ENCODE measurements at regions not wholly inside any gene's neighbourhood (a gene's known extent, or its start where the extent isn't known, plus 50 kb on each side); places are given as distances from the start of the nearest gene placed in this dataset.
"Not testable (repeated sequence)": the region's sequence is repeated elsewhere in the genome, so short reads cannot be mapped to it uniquely, and the experiment has no call there.

DNA sequence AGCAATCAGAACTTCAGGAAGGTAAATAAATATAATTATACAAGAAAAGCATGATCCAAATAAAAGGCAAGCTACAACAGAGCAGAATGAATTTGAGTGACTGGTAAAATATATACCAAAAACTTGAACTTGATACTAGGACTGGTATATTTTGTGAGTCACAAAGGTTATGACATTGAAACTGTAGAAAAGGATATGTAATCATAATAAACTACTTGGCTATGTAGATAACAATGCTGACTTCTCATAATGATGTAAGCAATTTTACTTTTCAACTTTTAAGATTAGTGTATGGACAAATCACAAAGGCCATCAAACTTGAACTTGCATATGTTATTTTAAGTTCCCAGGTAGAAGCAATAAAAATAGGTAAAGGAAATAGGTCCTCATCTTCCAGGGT, 384.5 kb upstream of the NECTIN3 start:
- Histone ChIP-seq H3K9me3 (ENCODE audit: low read length) (no peaks in the 10 kb centered on the region), H3K9me2 (ENCODE audit: insufficient read depth, low read length) (no peaks in the 10 kb centered on the region), H3K79me2 (replicated peaks; ENCODE audit: insufficient read depth, low read length) (no peaks in the 10 kb centered on the region), H3K4me2 (ENCODE audit: low read length) (no peak overlapping the region), H3F3A (ENCODE audit: insufficient read depth, low read length, poor library complexity, severe bottlenecking) (no peaks in the 10 kb centered on the region), H3K27me3 (ENCODE audit: insufficient read depth, low read depth, low read length) (no peaks in the 10 kb centered on the region), H3K9ac (ENCODE audit: low read length) (no peak overlapping the region), H3K36me3 (ENCODE audit: insufficient read depth, low read length) (no peaks in the 10 kb centered on the region), H4K20me1 (ENCODE audit: insufficient read depth) (no peaks in the 10 kb centered on the region), H2AFZ (ENCODE audit: low read depth, low read length) (no peak overlapping the region), H3K4me3 (ENCODE audit: low read length) (no peak overlapping the region), H3K27ac (ENCODE audit: low read length) (no peak overlapping the region)
- TF ChIP-seq EZH2 (IDR thresholded peaks at IDR 0.05; ENCODE audit: borderline replicate concordance, insufficient read depth, low read length, poor library complexity, severe bottlenecking), result no peak
- TF ChIP-seq RAD21 (conservative IDR thresholded peaks at IDR 0.05), result no peak
- TF ChIP-seq POLR2AphosphoS5 (IDR thresholded peaks at IDR 0.05), result no peak
- TF ChIP-seq EP300 (conservative IDR thresholded peaks at IDR 0.05; ENCODE audit: poor library complexity, severe bottlenecking), result no peak
- TF ChIP-seq TAF1 (IDR thresholded peaks at IDR 0.05; ENCODE audit: low read depth), result no peak
- no peak for TF ChIP-seq MXI1 (conservative IDR thresholded peaks at IDR 0.05; ENCODE audit: poor library complexity, severe bottlenecking)
- no peak for TF ChIP-seq SMC3 (conservative IDR thresholded peaks at IDR 0.05; ENCODE audit: poor library complexity)
- TF ChIP-seq, protein P1, sequence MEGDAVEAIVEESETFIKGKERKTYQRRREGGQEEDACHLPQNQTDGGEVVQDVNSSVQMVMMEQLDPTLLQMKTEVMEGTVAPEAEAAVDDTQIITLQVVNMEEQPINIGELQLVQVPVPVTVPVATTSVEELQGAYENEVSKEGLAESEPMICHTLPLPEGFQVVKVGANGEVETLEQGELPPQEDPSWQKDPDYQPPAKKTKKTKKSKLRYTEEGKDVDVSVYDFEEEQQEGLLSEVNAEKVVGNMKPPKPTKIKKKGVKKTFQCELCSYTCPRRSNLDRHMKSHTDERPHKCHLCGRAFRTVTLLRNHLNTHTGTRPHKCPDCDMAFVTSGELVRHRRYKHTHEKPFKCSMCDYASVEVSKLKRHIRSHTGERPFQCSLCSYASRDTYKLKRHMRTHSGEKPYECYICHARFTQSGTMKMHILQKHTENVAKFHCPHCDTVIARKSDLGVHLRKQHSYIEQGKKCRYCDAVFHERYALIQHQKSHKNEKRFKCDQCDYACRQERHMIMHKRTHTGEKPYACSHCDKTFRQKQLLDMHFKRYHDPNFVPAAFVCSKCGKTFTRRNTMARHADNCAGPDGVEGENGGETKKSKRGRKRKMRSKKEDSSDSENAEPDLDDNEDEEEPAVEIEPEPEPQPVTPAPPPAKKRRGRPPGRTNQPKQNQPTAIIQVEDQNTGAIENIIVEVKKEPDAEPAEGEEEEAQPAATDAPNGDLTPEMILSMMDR (IDR thresholded peaks at IDR 0.05; ENCODE audit: poor library complexity, severe bottlenecking), result no peak
- TF ChIP-seq REST (IDR thresholded peaks at IDR 0.05; ENCODE audit: borderline replicate concordance), result no peak

GRCh38 chr3:110697961-110698360, 373.7 kb upstream of the NECTIN3 start:
- H3F3A ChIP-seq (ENCODE audit: insufficient read depth, low read length, poor library complexity, severe bottlenecking), result no peaks in the 10 kb centered on the region
- no peaks in the 10 kb centered on the region for H3K79me2 ChIP-seq (replicated peaks; ENCODE audit: insufficient read depth, low read length)
- no peak for TF ChIP-seq EZH2 (IDR thresholded peaks at IDR 0.05; ENCODE audit: borderline replicate concordance, insufficient read depth, low read length, poor library complexity, severe bottlenecking)
- TF ChIP-seq EP300 (conservative IDR thresholded peaks at IDR 0.05; ENCODE audit: poor library complexity, severe bottlenecking), result no peak
- TF ChIP-seq, protein P1 (IDR thresholded peaks at IDR 0.05; ENCODE audit: poor library complexity, severe bottlenecking), result no peak
- no peak for TF ChIP-seq POLR2AphosphoS5 (IDR thresholded peaks at IDR 0.05)
- TF ChIP-seq TAF1 (IDR thresholded peaks at IDR 0.05; ENCODE audit: low read depth), result no peak
- no peak for TF ChIP-seq SMC3 (conservative IDR thresholded peaks at IDR 0.05; ENCODE audit: poor library complexity)
- no peak for TF ChIP-seq RAD21 (conservative IDR thresholded peaks at IDR 0.05)
- TF ChIP-seq MXI1 (conservative IDR thresholded peaks at IDR 0.05; ENCODE audit: poor library complexity, severe bottlenecking), result no peak
- TF ChIP-seq REST (IDR thresholded peaks at IDR 0.05; ENCODE audit: borderline replicate concordance), result no peak
- no peak overlapping the region for H3K4me2 ChIP-seq (ENCODE audit: low read length)
- H3K36me3 ChIP-seq (ENCODE audit: insufficient read depth, low read length), result no peaks in the 10 kb centered on the region
- no peak overlapping the region for H2AFZ ChIP-seq (ENCODE audit: low read depth, low read length)
- H3K4me3 ChIP-seq (ENCODE audit: low read length), result no peak overlapping the region
- no peaks in the 10 kb centered on the region for H4K20me1 ChIP-seq (ENCODE audit: insufficient read depth)
- no peaks in the 10 kb centered on the region for H3K9me3 ChIP-seq (ENCODE audit: low read length)
- H3K9me2 ChIP-seq (ENCODE audit: insufficient read depth, low read length), result no peaks in the 10 kb centered on the region
- H3K9ac ChIP-seq (ENCODE audit: low read length), result no peak overlapping the region
- no peaks in the 10 kb centered on the region for H3K27me3 ChIP-seq (ENCODE audit: insufficient read depth, low read depth, low read length)
- H3K27ac ChIP-seq (ENCODE audit: low read length), result no peak overlapping the region

- not testable (repeated sequence) for H3K9me3 ChIP-seq (ENCODE audit: low read length); H3K4me2 ChIP-seq (ENCODE audit: low read length); H3K27me3 ChIP-seq (ENCODE audit: insufficient read depth, low read depth, low read length); H3F3A ChIP-seq (ENCODE audit: insufficient read depth, low read length, poor library complexity, severe bottlenecking); H3K4me3 ChIP-seq (ENCODE audit: low read length); H2AFZ ChIP-seq (ENCODE audit: low read depth, low read length); H3K9me2 ChIP-seq (ENCODE audit: insufficient read depth, low read length); H3K36me3 ChIP-seq (ENCODE audit: insufficient read depth, low read length); H4K20me1 ChIP-seq (ENCODE audit: insufficient read depth); H3K79me2 ChIP-seq (replicated peaks; ENCODE audit: insufficient read depth, low read length); H3K27ac ChIP-seq (ENCODE audit: low read length); H3K9ac ChIP-seq (ENCODE audit: low read length)
Observed at GRCh38 chr3:110704332-110704731, 367.3 kb upstream of the NECTIN3 start.
